NCI-H2196 treated with DMSO at 0.1 percent for 48 hours (cell line): ENCODE measurements at regions not wholly inside any gene's neighbourhood (a gene's known extent, or its start where the extent isn't known, plus 50 kb on each side); places are given as distances from the start of the nearest gene placed in this dataset.

ENCODE experiments used
- DNase-seq: peaks from one replicate; lab custom pipeline; 2025; ENCODE audit not compliant: unreplicated experiment; lab: John Stamatoyannopoulos, UW

GRCh38 chr11:70779433-70780245, 381.3 kb downstream of the CTTN start:
- no peak for DNase-seq

GRCh38 chr11:70780246-70780535, 381.9 kb downstream of the CTTN start:
- DNase-seq: no peak

- DNase-seq: no peak
Observed at GRCh38 chr11:70782401-70782913, 384.1 kb downstream of the CTTN start.

DNA sequence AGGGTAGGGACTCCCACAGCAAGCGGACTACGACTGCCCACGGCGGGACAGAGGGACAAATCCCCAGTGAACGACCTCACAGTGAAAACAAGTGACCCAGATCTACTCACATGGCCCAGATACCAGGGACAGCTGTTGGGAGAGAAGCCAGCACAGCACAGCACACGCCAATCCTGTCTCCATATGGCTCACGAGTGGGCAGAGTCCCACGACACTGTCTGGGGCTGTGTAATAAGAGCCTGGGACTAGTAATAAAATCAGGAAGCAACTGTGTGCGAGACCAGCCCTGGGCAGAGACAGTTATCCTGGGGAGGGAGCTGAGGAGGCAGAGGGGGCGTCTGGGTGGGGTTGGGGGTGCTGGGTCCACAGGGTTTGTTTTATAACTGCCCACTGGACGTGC, 385.0 kb downstream of the CTTN start:
- DNase-seq: no peak

DNA sequence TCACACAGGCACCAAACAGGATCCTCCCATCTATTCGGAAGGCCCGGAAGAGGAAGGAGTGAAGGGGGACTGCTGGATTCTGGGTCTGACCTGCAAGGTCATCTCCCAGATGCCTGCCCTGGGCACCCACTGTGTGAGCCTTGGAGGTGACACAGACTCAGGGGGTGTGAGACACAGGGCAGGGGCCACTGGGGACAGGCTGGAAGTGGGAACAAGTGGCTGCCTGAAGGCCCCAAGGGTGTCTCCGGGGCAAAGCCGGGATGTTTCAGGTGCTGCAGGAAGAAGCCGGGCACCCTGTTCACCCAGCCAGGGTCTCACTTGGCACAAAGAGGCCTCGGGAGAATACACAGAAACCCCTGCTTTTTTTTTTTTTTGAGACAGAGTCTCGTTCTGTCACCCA, 385.5 kb downstream of the CTTN start:
- DNase-seq: no peak

- DNase-seq: no peak
Observed at GRCh38 chr11:70785372-70785771, 387.0 kb downstream of the CTTN start.

DNA sequence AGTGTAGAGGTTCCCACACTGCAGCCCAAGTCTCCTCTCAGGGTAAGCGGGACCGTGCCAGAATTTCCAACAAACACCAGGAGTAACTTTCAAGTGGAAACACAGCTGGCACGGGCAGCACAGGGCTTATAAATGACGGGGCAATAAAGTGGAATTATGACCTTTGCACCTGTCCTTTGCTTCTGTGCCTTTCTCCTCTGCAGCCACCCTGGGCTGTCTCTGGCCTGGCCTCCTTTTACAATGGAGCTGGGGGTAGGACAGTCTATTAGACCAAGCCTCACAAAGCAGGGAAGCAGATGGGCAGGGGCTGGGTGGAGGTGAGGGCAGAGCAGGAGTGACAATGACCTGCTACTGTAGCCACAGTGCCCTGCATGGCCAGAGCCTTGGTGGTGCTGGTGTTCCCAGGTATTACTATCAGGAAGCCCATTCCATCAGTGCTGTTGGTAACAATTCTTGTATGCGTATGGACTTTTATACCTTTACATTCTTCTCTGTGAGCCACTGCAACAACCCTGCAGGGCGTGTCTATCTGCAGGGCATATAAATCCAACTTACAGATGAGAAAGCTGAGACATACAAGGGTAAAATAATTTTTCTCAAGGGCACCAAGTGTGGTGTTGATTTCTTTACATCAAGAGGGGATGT, 387.8 kb downstream of the CTTN start:
- DNase-seq: no peak

- no peak for DNase-seq
Observed at GRCh38 chr11:70788248-70789022, 390.1 kb downstream of the CTTN start.

- no peak for DNase-seq
Observed at GRCh38 chr11:70790671-70791300, 392.5 kb downstream of the CTTN start.

- no peak for DNase-seq
Observed at GRCh38 chr11:70796648-70797227, 398.4 kb downstream of the CTTN start.

- DNase-seq: no peak
Observed at GRCh38 chr11:70798296-70798695, 400.0 kb downstream of the CTTN start.

DNA sequence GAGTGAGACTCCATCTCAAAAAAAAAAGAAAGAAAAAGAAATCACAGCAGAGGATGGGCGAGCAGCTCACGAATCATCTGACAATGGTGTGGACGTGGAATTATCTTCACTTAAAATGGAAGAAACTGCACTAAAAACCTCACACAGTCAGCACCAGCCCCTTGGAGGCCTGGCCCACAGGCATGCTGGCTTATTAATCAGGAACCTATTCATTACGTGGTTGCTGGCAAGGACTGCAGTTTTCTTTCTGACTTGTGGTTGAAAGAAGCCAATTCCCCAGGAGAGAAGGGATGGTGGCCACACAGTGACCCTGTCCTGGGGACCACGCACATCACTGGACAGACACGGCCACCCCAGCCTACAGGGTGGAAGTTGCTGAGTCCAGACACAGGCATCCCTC, 401.1 kb downstream of the CTTN start:
- no peak for DNase-seq

DNA sequence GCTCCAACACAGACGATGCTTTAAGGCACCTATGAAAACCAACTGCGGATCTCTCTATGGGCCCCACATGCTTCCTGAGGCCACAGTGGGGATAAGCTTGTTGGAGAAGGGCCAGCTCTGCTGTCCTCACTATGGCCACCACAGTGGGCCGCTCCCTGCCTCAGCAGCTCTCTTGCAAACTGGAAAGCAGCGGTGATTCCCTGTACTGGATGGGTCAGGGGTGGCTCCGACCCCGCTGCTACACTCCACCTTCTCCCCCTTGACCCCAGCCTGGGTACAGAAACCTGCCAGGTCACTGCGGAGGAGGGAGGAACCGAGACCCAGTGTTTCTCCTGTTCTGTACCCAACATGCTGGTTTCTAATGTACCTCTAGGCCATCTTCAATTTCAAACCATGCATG, 403.9 kb downstream of the CTTN start:
- no peak for DNase-seq

DNA sequence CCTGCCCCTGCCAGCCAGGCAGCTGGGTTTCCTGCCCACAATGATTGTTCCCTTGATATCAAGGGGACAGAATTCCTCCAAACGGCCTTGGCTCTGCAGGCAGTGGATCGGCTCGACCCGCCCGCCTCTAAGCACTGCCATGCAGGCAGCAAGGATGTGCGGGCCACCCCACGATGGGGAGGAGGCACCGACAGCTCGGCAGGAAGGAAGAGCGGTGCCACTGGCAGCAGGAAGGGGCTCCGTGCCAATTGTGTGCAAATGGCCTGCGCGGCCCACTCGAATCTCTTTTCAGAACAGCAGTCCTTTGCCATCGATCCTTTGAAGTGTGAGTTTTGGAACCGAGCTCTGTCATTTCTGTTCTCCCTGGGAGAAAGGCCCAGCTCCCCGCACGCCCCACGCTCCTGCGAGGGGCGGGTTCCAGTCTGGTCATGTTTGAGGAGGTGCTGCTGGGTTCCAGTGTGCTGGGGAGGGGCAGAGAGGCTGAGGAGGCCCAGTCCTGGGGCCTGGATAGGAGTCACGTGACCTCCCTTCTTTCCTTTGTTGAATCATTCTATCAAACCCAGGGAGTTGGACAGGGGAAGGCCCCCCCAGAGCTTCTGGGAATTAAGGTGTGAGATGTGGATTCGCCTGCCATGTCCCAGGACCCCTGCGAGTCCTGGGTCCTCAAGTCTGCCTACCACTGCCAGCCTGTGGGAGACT, 406.0 kb downstream of the CTTN start:
- DNase-seq: no peak

DNA sequence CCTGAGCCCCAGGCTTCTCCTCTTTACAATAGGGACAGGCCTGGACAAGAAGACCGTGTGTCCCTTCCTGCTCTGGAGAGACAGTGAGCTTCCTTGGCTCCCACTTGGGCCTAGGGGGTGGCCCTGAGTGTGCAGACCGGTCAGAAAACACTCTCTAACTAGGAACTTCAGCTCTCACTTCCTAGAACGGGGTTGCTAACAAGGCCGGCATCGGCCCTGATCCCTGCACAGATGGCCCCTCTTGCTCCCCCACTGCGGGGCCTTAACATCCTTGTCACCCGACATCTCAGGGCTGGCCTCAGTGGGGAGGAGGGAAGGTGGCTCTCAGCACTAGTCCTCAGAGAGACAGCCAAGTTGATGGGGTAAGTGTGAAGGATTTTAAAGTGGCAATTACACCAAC, 406.9 kb downstream of the CTTN start:
- no peak for DNase-seq

- no peak for DNase-seq
Observed at GRCh38 chr11:70805971-70806370, 407.6 kb downstream of the CTTN start.

DNA sequence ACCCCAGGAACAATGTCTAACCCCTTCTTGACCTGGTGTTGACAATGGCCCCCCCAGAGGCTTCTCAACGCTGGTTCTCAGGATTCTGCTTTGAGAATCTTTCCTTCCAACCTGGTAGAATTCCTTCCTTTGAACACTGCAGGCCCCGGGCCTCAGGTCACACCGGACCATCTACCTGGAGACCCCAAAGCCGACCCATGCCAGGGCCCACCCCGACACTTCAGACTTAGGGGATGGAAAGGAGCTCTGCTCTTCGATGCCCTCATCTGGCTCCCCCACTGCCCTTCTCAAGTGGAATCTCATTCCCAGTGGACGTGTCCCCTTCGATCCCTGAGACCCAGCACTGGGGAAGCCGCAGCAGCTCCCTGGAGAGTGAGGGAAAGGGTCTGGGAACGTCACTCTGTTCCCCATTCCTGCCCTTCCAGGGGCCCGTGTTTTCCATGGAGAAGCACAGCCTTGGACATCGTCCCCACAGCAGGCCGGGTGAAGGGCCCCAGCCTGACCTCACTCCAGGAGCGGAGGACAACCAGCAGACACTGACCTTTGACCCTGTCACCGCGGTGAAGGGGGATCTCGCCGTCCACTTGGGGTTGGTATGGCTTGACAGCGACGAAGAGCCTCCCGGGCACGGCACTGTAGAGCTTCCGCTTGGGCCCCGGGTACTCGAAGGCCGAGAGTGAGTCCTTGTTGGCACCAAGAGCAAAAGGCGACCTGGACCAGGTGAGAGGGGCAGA, 408.3 kb downstream of the CTTN start:
- no peak for DNase-seq

- no peak for DNase-seq
Observed at GRCh38 chr11:70807195-70807543, 408.8 kb downstream of the CTTN start.

DNA sequence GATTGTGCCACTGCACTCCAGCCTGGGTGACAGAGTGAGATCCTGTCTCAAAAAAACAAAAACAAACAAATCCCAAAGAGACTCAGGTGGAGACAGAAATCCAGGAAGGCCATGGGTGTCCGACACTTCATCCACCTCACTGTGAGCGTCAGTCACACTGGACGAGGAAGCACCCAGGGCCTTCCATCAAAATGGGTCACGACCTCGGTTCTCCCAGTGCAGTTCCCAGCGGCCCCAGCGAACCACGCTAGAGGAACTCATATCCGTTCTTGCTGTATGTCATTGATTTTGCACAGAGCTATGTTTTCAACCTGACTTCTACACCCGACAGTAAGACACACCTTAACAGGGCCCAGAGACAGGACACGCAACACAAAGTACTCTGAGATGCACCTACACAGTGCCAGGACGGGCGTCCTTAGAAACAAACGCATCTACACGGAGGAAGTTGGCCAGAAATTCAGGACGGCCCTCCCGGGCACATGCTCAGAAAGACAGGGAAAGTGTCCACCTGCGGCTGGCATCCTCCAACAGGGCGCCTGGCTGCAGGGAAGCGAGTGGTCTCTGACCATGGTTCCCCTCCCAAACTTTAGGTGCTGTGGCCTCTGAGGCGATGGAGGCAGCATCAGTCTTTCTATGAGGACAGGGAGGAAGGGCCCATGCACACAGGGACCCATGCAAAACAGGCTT, 410.5 kb downstream of the CTTN start:
- DNase-seq: no peak
